ENCODE measurements at regions not wholly inside any gene's neighbourhood (a gene's known extent, or its start where the extent isn't known, plus 50 kb on each side); places are given as distances from the start of the nearest gene placed in this dataset.

DNA sequence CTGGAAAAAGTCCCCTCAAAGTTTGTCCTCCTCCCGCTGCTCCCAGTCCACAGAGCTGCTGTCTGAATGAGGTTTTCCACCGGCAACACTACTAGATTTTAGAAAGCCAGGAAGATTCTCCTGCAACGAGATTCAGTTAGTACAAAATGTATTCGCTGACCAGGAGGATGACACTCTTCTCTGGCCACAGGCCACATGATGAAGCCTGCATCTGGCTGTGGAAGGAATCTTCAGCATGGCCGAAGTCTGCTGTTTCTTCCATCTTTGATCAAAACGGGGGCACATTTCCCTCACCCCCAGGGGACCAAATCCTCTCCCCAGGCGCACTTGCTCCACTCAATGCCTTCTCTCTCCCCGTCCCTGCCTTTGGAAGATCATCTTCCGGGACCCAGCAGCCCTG, 215.8 kb upstream of the NLRP1 start:
- TF ChIP-seq, protein P1, sequence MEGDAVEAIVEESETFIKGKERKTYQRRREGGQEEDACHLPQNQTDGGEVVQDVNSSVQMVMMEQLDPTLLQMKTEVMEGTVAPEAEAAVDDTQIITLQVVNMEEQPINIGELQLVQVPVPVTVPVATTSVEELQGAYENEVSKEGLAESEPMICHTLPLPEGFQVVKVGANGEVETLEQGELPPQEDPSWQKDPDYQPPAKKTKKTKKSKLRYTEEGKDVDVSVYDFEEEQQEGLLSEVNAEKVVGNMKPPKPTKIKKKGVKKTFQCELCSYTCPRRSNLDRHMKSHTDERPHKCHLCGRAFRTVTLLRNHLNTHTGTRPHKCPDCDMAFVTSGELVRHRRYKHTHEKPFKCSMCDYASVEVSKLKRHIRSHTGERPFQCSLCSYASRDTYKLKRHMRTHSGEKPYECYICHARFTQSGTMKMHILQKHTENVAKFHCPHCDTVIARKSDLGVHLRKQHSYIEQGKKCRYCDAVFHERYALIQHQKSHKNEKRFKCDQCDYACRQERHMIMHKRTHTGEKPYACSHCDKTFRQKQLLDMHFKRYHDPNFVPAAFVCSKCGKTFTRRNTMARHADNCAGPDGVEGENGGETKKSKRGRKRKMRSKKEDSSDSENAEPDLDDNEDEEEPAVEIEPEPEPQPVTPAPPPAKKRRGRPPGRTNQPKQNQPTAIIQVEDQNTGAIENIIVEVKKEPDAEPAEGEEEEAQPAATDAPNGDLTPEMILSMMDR (IDR thresholded peaks at IDR 0.05; ENCODE audit: low read length): no peak
- no peak for TF ChIP-seq EZH2 (optimal IDR thresholded peaks at IDR 0.05; ENCODE audit: low read depth, low read length)
